Skin of body (tissue), 1 donor: ENCODE measurements at regions not wholly inside any gene's neighbourhood (a gene's known extent, or its start where the extent isn't known, plus 50 kb on each side); places are given as distances from the start of the nearest gene placed in this dataset.
"Not testable (repeated sequence)": the region's sequence is repeated elsewhere in the genome, so short reads cannot be mapped to it uniquely, and the experiment has no call there.

Experiments used
- DNase-seq: peaks from one replicate; lab custom pipeline; 2025; lab: John Stamatoyannopoulos, UW

- no peak for DNase-seq
Observed at GRCh38 chr1:96579636-96580035, 141.9 kb upstream of the PTBP2 start.

GRCh38 chr1:96580920-96581319 is 140.7 kb upstream of the PTBP2 start:
- no peak for DNase-seq

GRCh38 chr1:96581772-96582171 is 139.8 kb upstream of the PTBP2 start:
- no peak for DNase-seq

GRCh38 chr1:96583903-96584302 is 137.7 kb upstream of the PTBP2 start:
- DNase-seq, result no peak

- no peak for DNase-seq
Observed at GRCh38 chr1:96587222-96587621, 134.4 kb upstream of the PTBP2 start.

GRCh38 chr1:96588416-96588995 is 133.1 kb upstream of the PTBP2 start:
- peak; percentile 19 for DNase-seq

GRCh38 chr1:96595530-96595929 is 126.1 kb upstream of the PTBP2 start:
- DNase-seq, result not testable (repeated sequence)

GRCh38 chr1:96596226-96596922 is 125.2 kb upstream of the PTBP2 start:
- DNase-seq, result no peak

GRCh38 chr1:96597218-96597617 is 124.4 kb upstream of the PTBP2 start:
- no peak for DNase-seq

- no peak for DNase-seq
Observed at GRCh38 chr1:96598416-96599168, 123.0 kb upstream of the PTBP2 start.

GRCh38 chr1:96604620-96605019 is 117.0 kb upstream of the PTBP2 start:
- not testable (repeated sequence) for DNase-seq

GRCh38 chr1:96617375-96617774 is 104.2 kb upstream of the PTBP2 start:
- not testable (repeated sequence) for DNase-seq

- DNase-seq, result no peak
Observed at GRCh38 chr1:96632045-96632664, 89.4 kb upstream of the PTBP2 start.

- DNase-seq, result no peak
Observed at GRCh38 chr1:96633695-96634094, 87.9 kb upstream of the PTBP2 start.

GRCh38 chr1:96634883-96635282 is 86.7 kb upstream of the PTBP2 start:
- DNase-seq, result no peak

GRCh38 chr1:96641282-96641681 is 80.3 kb upstream of the PTBP2 start:
- peak; percentile 5 for DNase-seq

GRCh38 chr1:96643519-96643918 is 78.1 kb upstream of the PTBP2 start:
- DNase-seq, result no peak

GRCh38 chr1:96649301-96649700 is 72.3 kb upstream of the PTBP2 start:
- DNase-seq, result no peak

GRCh38 chr1:96651517-96651916 is 70.1 kb upstream of the PTBP2 start:
- DNase-seq, result no peak

- DNase-seq, result no peak
Observed at GRCh38 chr1:96660051-96660450, 61.5 kb upstream of the PTBP2 start.

- DNase-seq, result no peak
Observed at GRCh38 chr1:96660503-96660902, 61.1 kb upstream of the PTBP2 start.
